H9 (cell line): ENCODE measurements at regions not wholly inside any gene's neighbourhood (a gene's known extent, or its start where the extent isn't known, plus 50 kb on each side); places are given as distances from the start of the nearest gene placed in this dataset.

Source experiments
- DNase-seq: peaks from one replicate; pipeline ENCODE4 v3.0.0-alpha.2; 2017
- H2AFZ ChIP-seq: one replicate; pipeline ENCODE4 v1.6.1; 2013; ENCODE audit warnings: mild to moderate bottlenecking, low read length, control low read depth, moderate library complexity
- H2AK5ac ChIP-seq: 2 replicates; pipeline ENCODE4 v1.6.1; 2013; ENCODE audit warnings: low read length, control low read depth, mixed read lengths; ENCODE audit not compliant: insufficient read length
- H2BK120ac ChIP-seq: one replicate; pipeline ENCODE4 v1.6.1; 2013; ENCODE audit warnings: low read depth, mild to moderate bottlenecking, low read length, control low read depth, inconsistent platforms; ENCODE audit not compliant: poor library complexity, severe bottlenecking
- H2BK12ac ChIP-seq: 2 replicates; pipeline ENCODE4 v1.6.1; 2013; ENCODE audit warnings: low read length, control low read depth, mixed read lengths, low read depth; ENCODE audit not compliant: insufficient read length
- H2BK15ac ChIP-seq: 2 replicates; pipeline ENCODE4 v1.6.1; 2013; ENCODE audit warnings: low read depth, low read length, control low read depth
- H2BK20ac ChIP-seq: one replicate; pipeline ENCODE4 v1.6.1; 2013; ENCODE audit warnings: low read depth, mild to moderate bottlenecking, low read length, control low read depth, inconsistent platforms; ENCODE audit not compliant: poor library complexity, severe bottlenecking
- H2BK5ac ChIP-seq: 2 replicates; pipeline ENCODE4 v1.6.1; 2013; ENCODE audit warnings: low read length, control low read depth, mixed read lengths; ENCODE audit not compliant: insufficient read length
- H3K14ac ChIP-seq: 2 replicates; pipeline ENCODE4 v1.6.1; 2013; ENCODE audit warnings: low read length, control low read depth; ENCODE audit not compliant: insufficient read depth
- H3K18ac ChIP-seq: 2 replicates; pipeline ENCODE4 v1.6.1; 2013; ENCODE audit warnings: low read depth, mild to moderate bottlenecking, mixed read lengths, low read length, control low read depth; ENCODE audit not compliant: insufficient read length
- H3K23ac ChIP-seq: 2 replicates; pipeline ENCODE4 v1.6.1; 2013; ENCODE audit warnings: low read length, control low read depth, mixed read lengths, low read depth; ENCODE audit not compliant: insufficient read length
- H3K23me2 ChIP-seq: 2 replicates; pipeline ENCODE4 v1.6.1; 2013; ENCODE audit warnings: low read depth, mild to moderate bottlenecking, mixed read lengths, low read length, control low read depth; ENCODE audit not compliant: insufficient read length, poor library complexity, severe bottlenecking
- H3K27ac ChIP-seq: 2 replicates; pipeline ENCODE4 v1.5.1; 2013; ENCODE audit warnings: low read length, control low read depth, mixed read lengths, low read depth; ENCODE audit not compliant: insufficient read length
- H3K27me3 ChIP-seq: 2 replicates; pipeline ENCODE4 v1.6.1; 2013; ENCODE audit warnings: low read length, control low read depth, inconsistent platforms; ENCODE audit not compliant: insufficient read depth
- H3K4ac ChIP-seq: 2 replicates; pipeline ENCODE4 v1.6.1; 2013; ENCODE audit warnings: low read depth, mild to moderate bottlenecking, control low read depth, inconsistent platforms, low read length, moderate library complexity
- H3K4me1 ChIP-seq: 2 replicates; pipeline ENCODE4 v1.6.1; 2013; ENCODE audit warnings: low read length, control low read depth, inconsistent platforms; ENCODE audit not compliant: insufficient read depth
- H3K4me2 ChIP-seq: 2 replicates; pipeline ENCODE4 v1.6.1; 2013; ENCODE audit warnings: low read length, control low read depth, mixed read lengths; ENCODE audit not compliant: insufficient read length, insufficient read depth
- H3K56ac ChIP-seq: 2 replicates; pipeline ENCODE4 v1.6.1; 2013; ENCODE audit warnings: low read depth, mild to moderate bottlenecking, mixed read lengths, low read length, control low read depth; ENCODE audit not compliant: insufficient read length
- H3K79me1 ChIP-seq: 2 replicates; pipeline ENCODE4 v1.6.1; 2013; ENCODE audit warnings: low read depth, mild to moderate bottlenecking, moderate library complexity, low read length, control low read depth, inconsistent platforms; ENCODE audit not compliant: insufficient read depth, poor library complexity, severe bottlenecking
- H3K79me2 ChIP-seq: 2 replicates; pipeline ENCODE4 v1.6.1; 2013; ENCODE audit warnings: low read length, control low read depth, inconsistent platforms; ENCODE audit not compliant: insufficient read depth
- H3K9ac ChIP-seq: 2 replicates; pipeline ENCODE4 v1.6.1; 2013; ENCODE audit warnings: low read length, control low read depth, mixed read lengths; ENCODE audit not compliant: insufficient read length; ENCODE audit errors: extremely low read depth
- H3K9me3 ChIP-seq: one replicate; pipeline ENCODE4 v1.6.1; 2013; ENCODE audit warnings: low read depth, low read length, inconsistent platforms; ENCODE audit not compliant: control insufficient read depth
- H3T11ph ChIP-seq: one replicate; pipeline ENCODE4 v1.6.1; 2013; ENCODE audit warnings: mild to moderate bottlenecking, low read length, control low read depth, inconsistent platforms
- H4K20me1 ChIP-seq: one replicate; pipeline ENCODE4 v1.6.1; 2013; ENCODE audit not compliant: control insufficient read depth, insufficient read length, insufficient read depth
- H4K5ac ChIP-seq: 2 replicates; pipeline ENCODE4 v1.6.1; 2013; ENCODE audit warnings: low read depth, mild to moderate bottlenecking, mixed read lengths, low read length, control low read depth; ENCODE audit not compliant: insufficient read length
- H4K8ac ChIP-seq: replicated peaks from 2 replicates; pipeline ENCODE4 v1.6.1; 2013; ENCODE audit warnings: low read length, control low read depth, mixed read lengths, low read depth; ENCODE audit not compliant: insufficient read length
- H4K91ac ChIP-seq: 2 replicates; pipeline ENCODE4 v1.6.1; 2013; ENCODE audit warnings: low read depth, mild to moderate bottlenecking, moderate library complexity, mixed read lengths, low read length, control low read depth; ENCODE audit not compliant: insufficient read length
- H3K27ac Mint-ChIP-seq, 3 experiments: 2 replicates in 2 of 3; 3 replicates in 1 of 3; pipeline ENCODE4 v1.8.0; 2020 to 2021; ENCODE audit warnings: mixed read lengths in 3 of 3, mild to moderate bottlenecking in 1 of 3, moderate library complexity in 1 of 3
- H3K27me3 Mint-ChIP-seq: 2 replicates; pipeline ENCODE4 v1.8.0; 2021; ENCODE audit warnings: low read depth, mild to moderate bottlenecking, moderate library complexity, mixed read lengths
- H3K36me3 Mint-ChIP-seq, 3 experiments: 2 replicates in 2 of 3; 3 replicates in 1 of 3; pipeline ENCODE4 v1.8.0; 2020 to 2021; ENCODE audit warnings: low read depth in 3 of 3, mixed read lengths in 3 of 3; ENCODE audit not compliant: insufficient read depth in 1 of 3
- H3K4me1 Mint-ChIP-seq, 2 experiments: 2 replicates each; pipeline ENCODE4 v1.8.0; 2020; ENCODE audit warnings: mixed read lengths in 2 of 2
- H3K4me3 Mint-ChIP-seq, 2 experiments: 2 replicates in 1 of 2; 3 replicates in 1 of 2; pipeline ENCODE4 v1.8.0; 2020 to 2021; ENCODE audit warnings: mild to moderate bottlenecking in 2 of 2, mixed read lengths in 2 of 2, moderate library complexity in 1 of 2
- H3K9me3 Mint-ChIP-seq, 2 experiments: 2 replicates in 1 of 2; 3 replicates in 1 of 2; pipeline ENCODE4 v1.8.0; 2020; ENCODE audit warnings: mild to moderate bottlenecking in 2 of 2, mixed read lengths in 2 of 2, moderate library complexity in 1 of 2
- WGBS: extraction: QIAGEN DNeasy Blood & Tissue Kit; methylation state at CpG from one replicate; pipeline ENCODE4 v1.1.7; 2013; ENCODE audit warnings: missing lambda C conversion rate, low lambda C conversion rate, mixed read lengths; ENCODE audit not compliant: insufficient read length; ENCODE audit errors: extremely low coverage; 5-methylcytosine and 5-hydroxymethylcytosine counted together
- TF ChIP-seq, protein P1 (sequence below): fragments of 200-600 bp; sonication (generic); conservative IDR thresholded peaks from 3 replicates; pipeline ENCODE4 v1.8.0; 2021; ENCODE audit warnings: antibody characterized with exemption, mild to moderate bottlenecking

DNA sequence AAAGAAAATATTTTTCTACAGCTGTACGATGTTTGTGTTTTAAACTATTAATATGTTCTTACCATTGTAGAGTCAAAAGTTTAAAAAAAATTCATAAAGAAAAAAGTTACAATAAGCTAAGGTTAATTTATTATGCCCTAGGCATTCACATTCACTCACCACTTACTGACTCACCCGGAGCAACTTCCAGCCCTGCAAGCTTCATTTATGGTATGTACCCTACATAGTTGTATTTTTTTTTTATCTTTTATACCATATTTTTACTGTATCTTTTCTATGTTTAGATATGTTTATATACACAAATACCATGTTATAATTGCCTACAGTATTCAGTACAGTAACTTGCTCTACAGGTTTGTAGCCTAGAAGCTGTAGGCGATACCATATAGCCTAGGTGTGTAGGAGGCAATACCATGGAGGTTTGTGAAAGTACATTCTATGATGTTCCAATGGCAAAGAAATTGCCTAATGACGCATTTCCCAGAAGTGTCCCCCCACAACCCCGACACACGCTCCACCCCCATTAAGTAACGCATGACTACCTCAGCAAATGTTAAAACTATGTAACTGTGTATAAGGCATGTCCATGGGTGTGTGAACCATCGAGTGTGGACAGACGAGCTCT, 60.4 kb downstream of the SLITRK6 start:
- Histone ChIP-seq H3K23ac (no peak overlapping the region), H2BK20ac (no peak overlapping the region), H2BK120ac (no peak overlapping the region), H4K91ac (no peak overlapping the region), H3K4me2 (no peak overlapping the region), H3K56ac (no peak overlapping the region), H2BK12ac (no peak overlapping the region), H3K79me1 (no peaks in the 10 kb centered on the region), H2AFZ (no peak overlapping the region), H2BK15ac (no peak overlapping the region), H2AK5ac (no peak overlapping the region), H2BK5ac (no peak overlapping the region), H3K9ac (no peak overlapping the region), H3K9me3 (no peaks in the 10 kb centered on the region), H3K18ac (no peak overlapping the region), H4K20me1 (no peaks in the 10 kb centered on the region), H3K4me1 (no peaks in the 10 kb centered on the region; the same call in 1 of the 2 replicates), H4K5ac (no peak overlapping the region), H3K79me2 (no peaks in the 10 kb centered on the region), H3T11ph (no peak overlapping the region), H3K27ac (no peak overlapping the region), H3K27me3 (no peaks in the 10 kb centered on the region), H4K8ac (no peak overlapping the region), H3K23me2 (no peaks in the 10 kb centered on the region), H3K14ac (no peak overlapping the region), H3K4ac (no peak overlapping the region)
- DNase-seq, result no peak
- peak overlapping the region in 1 of 3 experiments; percentile 86; a peak in 2 of 7 replicates for H3K27ac Mint-ChIP-seq
- WGBS, result no CpG with 5 or more reads among the region's 9 CpGs
- peaks cover 0 to 11% (median 0%) of the 10 kb centered on the region in 3 experiments; a peak in 2 of 7 replicates for H3K36me3 Mint-ChIP-seq
- H3K9me3 Mint-ChIP-seq, result peaks cover 0 to 1% of the 10 kb centered on the region in 2 experiments; a peak in 1 of 5 replicates
- no peaks in the 10 kb centered on the region for H3K27me3 Mint-ChIP-seq
- no peak overlapping the region for H3K4me3 Mint-ChIP-seq
- TF ChIP-seq, protein P1, sequence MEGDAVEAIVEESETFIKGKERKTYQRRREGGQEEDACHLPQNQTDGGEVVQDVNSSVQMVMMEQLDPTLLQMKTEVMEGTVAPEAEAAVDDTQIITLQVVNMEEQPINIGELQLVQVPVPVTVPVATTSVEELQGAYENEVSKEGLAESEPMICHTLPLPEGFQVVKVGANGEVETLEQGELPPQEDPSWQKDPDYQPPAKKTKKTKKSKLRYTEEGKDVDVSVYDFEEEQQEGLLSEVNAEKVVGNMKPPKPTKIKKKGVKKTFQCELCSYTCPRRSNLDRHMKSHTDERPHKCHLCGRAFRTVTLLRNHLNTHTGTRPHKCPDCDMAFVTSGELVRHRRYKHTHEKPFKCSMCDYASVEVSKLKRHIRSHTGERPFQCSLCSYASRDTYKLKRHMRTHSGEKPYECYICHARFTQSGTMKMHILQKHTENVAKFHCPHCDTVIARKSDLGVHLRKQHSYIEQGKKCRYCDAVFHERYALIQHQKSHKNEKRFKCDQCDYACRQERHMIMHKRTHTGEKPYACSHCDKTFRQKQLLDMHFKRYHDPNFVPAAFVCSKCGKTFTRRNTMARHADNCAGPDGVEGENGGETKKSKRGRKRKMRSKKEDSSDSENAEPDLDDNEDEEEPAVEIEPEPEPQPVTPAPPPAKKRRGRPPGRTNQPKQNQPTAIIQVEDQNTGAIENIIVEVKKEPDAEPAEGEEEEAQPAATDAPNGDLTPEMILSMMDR, result no peak
- peaks cover 30 to 44% of the 10 kb centered on the region in 2 experiments for H3K4me1 Mint-ChIP-seq
